Testis (tissue), 2 donors: ENCODE measurements at regions not wholly inside any gene's neighbourhood (a gene's known extent, or its start where the extent isn't known, plus 50 kb on each side); places are given as distances from the start of the nearest gene placed in this dataset.
"Not testable (repeated sequence)": the region's sequence is repeated elsewhere in the genome, so short reads cannot be mapped to it uniquely, and the experiment has no call there.

Experiments
- POLR2A ChIP-seq: fragments of 450-650 bp; IDR thresholded peaks from one replicate; pipeline ENCODE4 v1.6.1; 2017; ENCODE audit warnings: antibody characterized with exemption, mild to moderate bottlenecking, moderate library complexity
- TF ChIP-seq, protein P1 (sequence below), 3 experiments: fragments of 450-650 bp in 2 of 3; fragments of 200-600 bp in 1 of 3; sonication (generic) in 1 of 3; IDR thresholded peaks; one replicate each; pipeline ENCODE4 v1.5.1; 2016 to 2019; ENCODE audit warnings: antibody characterized with exemption in 3 of 3, mild to moderate bottlenecking in 2 of 3, moderate library complexity in 1 of 3

- TF ChIP-seq, protein P1, sequence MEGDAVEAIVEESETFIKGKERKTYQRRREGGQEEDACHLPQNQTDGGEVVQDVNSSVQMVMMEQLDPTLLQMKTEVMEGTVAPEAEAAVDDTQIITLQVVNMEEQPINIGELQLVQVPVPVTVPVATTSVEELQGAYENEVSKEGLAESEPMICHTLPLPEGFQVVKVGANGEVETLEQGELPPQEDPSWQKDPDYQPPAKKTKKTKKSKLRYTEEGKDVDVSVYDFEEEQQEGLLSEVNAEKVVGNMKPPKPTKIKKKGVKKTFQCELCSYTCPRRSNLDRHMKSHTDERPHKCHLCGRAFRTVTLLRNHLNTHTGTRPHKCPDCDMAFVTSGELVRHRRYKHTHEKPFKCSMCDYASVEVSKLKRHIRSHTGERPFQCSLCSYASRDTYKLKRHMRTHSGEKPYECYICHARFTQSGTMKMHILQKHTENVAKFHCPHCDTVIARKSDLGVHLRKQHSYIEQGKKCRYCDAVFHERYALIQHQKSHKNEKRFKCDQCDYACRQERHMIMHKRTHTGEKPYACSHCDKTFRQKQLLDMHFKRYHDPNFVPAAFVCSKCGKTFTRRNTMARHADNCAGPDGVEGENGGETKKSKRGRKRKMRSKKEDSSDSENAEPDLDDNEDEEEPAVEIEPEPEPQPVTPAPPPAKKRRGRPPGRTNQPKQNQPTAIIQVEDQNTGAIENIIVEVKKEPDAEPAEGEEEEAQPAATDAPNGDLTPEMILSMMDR (IDR thresholded peaks at IDR 0.05), result not testable (repeated sequence)
- not testable (repeated sequence) for TF ChIP-seq POLR2A
These were observed 122.2 kb upstream of the KCNAB1 start for GRCh38 chr3:155998173-155998572.
